ENCODE measurements at regions not wholly inside any gene's neighbourhood (a gene's known extent, or its start where the extent isn't known, plus 50 kb on each side); places are given as distances from the start of the nearest gene placed in this dataset.
A peak's percentile ranks its signal among the peaks of the same experiment; 100 is the strongest.

DNA sequence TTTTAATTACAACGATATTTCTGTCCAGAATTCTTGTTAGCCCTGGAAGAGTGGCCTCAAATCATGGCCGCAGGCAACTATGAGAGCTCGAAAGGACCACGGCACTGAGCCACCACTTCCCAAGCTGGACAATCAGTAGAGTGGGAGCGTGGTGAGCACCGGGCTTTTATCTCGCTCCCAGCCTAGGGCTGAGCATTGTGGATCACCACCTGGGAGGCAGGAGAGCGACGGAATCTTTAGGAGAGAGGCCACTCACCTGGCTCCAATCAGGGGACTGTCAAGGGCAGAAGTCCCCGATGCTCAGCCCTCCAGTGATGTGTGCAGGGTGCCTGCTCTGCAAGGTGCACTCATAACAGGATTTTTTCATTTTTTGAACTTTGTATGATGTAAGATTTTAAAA, 377.1 kb upstream of the B3GAT1 start:
- 84% methylated on average over 8 of the region's 10 CpGs for WGBS
- intact Hi-C loops (cut with DNase I), result no loop called here

DNA sequence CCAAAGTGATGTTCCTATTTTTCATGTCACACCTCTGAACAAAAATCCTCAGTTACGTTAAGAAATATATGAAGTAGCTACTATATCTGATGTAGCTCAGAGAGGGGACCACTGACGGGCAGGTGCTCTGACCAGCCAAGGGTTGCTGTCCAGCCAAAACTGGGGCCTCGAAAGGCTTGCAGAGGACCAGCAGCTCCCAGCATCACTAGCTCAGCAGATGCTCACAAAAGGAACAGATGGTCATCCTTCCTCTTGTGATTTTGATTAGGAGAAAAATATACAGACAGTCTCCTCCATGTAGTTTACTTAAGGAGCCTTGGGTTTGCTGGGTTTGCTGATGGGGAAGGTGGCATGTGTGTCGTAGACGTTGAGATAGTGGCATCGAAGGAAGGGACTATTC, 374.6 kb upstream of the B3GAT1 start:
- intact Hi-C loops (cut with DNase I), result no loop called here
- Histone ChIP-seq H3K36me3 (no peaks in the 10 kb centered on the region), H3K27me3 (no peaks in the 10 kb centered on the region), H3K9me3 (no peaks in the 10 kb centered on the region), H3K27ac (replicated peaks in 1 of 4) (no peak overlapping the region), H3K4me1 (peaks cover 0 to 22% (median 19%) of the 10 kb centered on the region in 4 donors), H3K4me3 (no peak overlapping the region)
- TF ChIP-seq POLR2AphosphoS5 (IDR thresholded peaks at IDR 0.05) (no peak), POLR2A (IDR thresholded peaks at IDR 0.05; ENCODE audit: low read depth) (no peak), EP300 (IDR thresholded peaks at IDR 0.05) (no peak)
- TF ChIP-seq, protein P1, sequence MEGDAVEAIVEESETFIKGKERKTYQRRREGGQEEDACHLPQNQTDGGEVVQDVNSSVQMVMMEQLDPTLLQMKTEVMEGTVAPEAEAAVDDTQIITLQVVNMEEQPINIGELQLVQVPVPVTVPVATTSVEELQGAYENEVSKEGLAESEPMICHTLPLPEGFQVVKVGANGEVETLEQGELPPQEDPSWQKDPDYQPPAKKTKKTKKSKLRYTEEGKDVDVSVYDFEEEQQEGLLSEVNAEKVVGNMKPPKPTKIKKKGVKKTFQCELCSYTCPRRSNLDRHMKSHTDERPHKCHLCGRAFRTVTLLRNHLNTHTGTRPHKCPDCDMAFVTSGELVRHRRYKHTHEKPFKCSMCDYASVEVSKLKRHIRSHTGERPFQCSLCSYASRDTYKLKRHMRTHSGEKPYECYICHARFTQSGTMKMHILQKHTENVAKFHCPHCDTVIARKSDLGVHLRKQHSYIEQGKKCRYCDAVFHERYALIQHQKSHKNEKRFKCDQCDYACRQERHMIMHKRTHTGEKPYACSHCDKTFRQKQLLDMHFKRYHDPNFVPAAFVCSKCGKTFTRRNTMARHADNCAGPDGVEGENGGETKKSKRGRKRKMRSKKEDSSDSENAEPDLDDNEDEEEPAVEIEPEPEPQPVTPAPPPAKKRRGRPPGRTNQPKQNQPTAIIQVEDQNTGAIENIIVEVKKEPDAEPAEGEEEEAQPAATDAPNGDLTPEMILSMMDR (IDR thresholded peaks at IDR 0.05), result no peak
- WGBS, result 93% methylated on average over 6 of the region's 6 CpGs
- DNase-seq (ENCODE audit: extremely low spot score), result peak; percentile 75

More for the DNA sequence above, 377.1 kb upstream of the B3GAT1 start:
- Histone ChIP-seq H3K4me3 (no peak overlapping the region), H3K27me3 (peaks cover 0 to 9% (median 0%) of the 10 kb centered on the region in 4 donors), H3K9me3 (no peaks in the 10 kb centered on the region), H3K36me3 (no peaks in the 10 kb centered on the region), H3K4me1 (peaks cover 0 to 4% (median 2%) of the 10 kb centered on the region in 4 donors), H3K27ac (replicated peaks in 1 of 4) (no peak overlapping the region)
- TF ChIP-seq, protein P1 (IDR thresholded peaks at IDR 0.05), result no peak
- TF ChIP-seq POLR2A (IDR thresholded peaks at IDR 0.05; ENCODE audit: low read depth), result no peak
- no peak for TF ChIP-seq POLR2AphosphoS5 (IDR thresholded peaks at IDR 0.05)
- TF ChIP-seq EP300 (IDR thresholded peaks at IDR 0.05), result no peak
- DNase-seq (ENCODE audit: extremely low spot score), result peak; percentile 68

DNA sequence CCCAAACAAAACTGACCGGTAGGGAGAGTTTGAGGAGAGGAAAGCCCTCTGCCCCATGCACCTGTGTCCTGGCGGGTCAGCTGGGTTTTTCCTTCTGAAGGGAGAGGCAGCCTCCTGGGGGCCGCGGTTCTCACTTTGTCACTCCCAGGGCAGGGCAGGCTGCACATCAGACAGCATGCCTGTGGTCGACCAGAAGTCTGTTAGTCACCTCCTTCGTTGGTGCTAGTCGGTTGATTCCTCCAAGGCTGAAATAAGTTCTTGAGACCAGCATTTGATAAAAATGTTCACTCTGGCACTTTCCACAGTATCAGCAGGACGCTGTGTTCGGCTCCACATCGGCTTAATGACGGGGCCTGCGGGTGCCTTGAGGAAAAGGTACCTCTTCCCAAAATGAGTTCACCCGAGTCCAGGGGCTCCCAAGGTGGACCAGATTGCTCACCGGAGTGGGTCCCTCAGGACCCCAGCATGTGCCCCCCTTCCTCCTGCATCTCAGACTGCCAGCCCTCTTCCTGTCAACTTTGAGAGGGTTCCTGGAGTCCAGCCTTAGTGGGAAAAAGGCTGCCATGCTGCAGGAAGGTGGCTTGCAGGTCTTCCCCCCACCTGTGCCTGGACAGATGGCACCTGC, 373.7 kb upstream of the B3GAT1 start:
- DNase-seq (ENCODE audit: extremely low spot score), result peak; percentile 55
- Histone ChIP-seq H3K27ac (replicated peaks in 1 of 4) (no peak overlapping the region), H3K4me3 (no peak overlapping the region), H3K36me3 (no peaks in the 10 kb centered on the region), H3K27me3 (no peaks in the 10 kb centered on the region), H3K4me1 (peaks cover 0 to 22% (median 19%) of the 10 kb centered on the region in 4 donors), H3K9me3 (no peaks in the 10 kb centered on the region)
- intact Hi-C loops (cut with DNase I), result no loop called here
- WGBS, result 91% methylated on average over 13 of the region's 14 CpGs
- TF ChIP-seq POLR2A (IDR thresholded peaks at IDR 0.05; ENCODE audit: low read depth), result no peak
- TF ChIP-seq, protein P1 (IDR thresholded peaks at IDR 0.05), result no peak
- no peak for TF ChIP-seq POLR2AphosphoS5 (IDR thresholded peaks at IDR 0.05)
- TF ChIP-seq EP300 (IDR thresholded peaks at IDR 0.05), result no peak

DNA sequence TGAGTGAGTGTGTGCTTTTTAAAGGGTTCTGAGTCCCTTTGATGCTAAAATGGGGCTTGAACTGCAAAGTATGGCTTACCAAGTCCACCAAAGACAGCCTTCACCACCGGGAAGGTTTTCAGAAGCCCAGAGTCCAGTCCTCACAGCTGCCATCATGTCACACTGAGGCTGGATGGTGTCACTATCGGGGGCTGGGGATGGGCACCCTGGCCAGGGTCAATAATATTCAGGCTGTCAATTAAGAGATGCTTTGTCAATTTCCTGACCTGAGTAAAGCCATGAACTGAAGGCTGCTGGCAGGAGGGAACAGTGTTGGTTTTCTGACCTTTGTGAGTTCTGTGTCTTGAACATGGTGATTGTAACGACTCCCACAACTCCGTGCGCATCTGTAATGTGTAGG, 373.0 kb upstream of the B3GAT1 start:
- peaks cover 0 to 26% (median 19%) of the 10 kb centered on the region in 4 donors for H3K4me1 ChIP-seq
- 97% methylated on average over 5 of the region's 5 CpGs for WGBS
- H3K36me3 ChIP-seq, result no peaks in the 10 kb centered on the region
- no peak overlapping the region for H3K4me3 ChIP-seq
- TF ChIP-seq POLR2AphosphoS5 (IDR thresholded peaks at IDR 0.05) (no peak), POLR2A (IDR thresholded peaks at IDR 0.05; ENCODE audit: low read depth) (no peak), EP300 (IDR thresholded peaks at IDR 0.05) (no peak)
- TF ChIP-seq, protein P1 (IDR thresholded peaks at IDR 0.05), result no peak
- H3K9me3 ChIP-seq, result no peaks in the 10 kb centered on the region
- intact Hi-C loops (cut with DNase I), result no loop called here
- no peaks in the 10 kb centered on the region for H3K27me3 ChIP-seq
- peak; percentile 60 for DNase-seq (ENCODE audit: extremely low spot score)
- no peak overlapping the region for H3K27ac ChIP-seq (replicated peaks in 1 of 4)

DNA sequence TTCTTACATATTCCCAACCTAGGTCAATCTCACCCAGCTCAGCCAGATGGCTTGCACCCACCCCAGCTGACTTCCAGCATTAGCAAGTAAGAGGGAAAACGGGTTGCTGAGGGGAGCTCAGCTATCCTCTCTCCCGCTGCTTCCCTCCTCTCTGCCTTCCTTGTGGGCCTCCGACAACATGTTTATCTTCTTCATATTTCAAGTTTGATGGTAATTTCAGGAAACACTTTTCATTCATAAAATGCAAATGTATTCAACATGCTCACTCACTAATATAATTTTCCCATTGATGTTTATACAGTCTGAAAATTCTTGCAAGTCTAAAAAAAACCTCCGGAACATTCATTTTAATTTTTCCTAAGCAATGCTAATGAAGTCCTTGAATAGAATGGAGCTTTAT, 372.5 kb upstream of the B3GAT1 start:
- H3K27me3 ChIP-seq, result no peaks in the 10 kb centered on the region
- peak; percentile 77 for DNase-seq (ENCODE audit: extremely low spot score)
- TF ChIP-seq, protein P1 (IDR thresholded peaks at IDR 0.05), result no peak
- no peak for TF ChIP-seq POLR2A (IDR thresholded peaks at IDR 0.05; ENCODE audit: low read depth)
- no peak for TF ChIP-seq EP300 (IDR thresholded peaks at IDR 0.05)
- TF ChIP-seq POLR2AphosphoS5 (IDR thresholded peaks at IDR 0.05), result no peak
- H3K27ac ChIP-seq (replicated peaks in 1 of 4), result no peak overlapping the region
- no peak overlapping the region for H3K4me3 ChIP-seq
- H3K36me3 ChIP-seq, result no peaks in the 10 kb centered on the region
- 84% methylated on average over 4 of the region's 4 CpGs for WGBS
- H3K9me3 ChIP-seq, result no peaks in the 10 kb centered on the region
- peaks cover 0 to 26% (median 19%) of the 10 kb centered on the region in 4 donors for H3K4me1 ChIP-seq
- intact Hi-C loops (cut with DNase I), result no loop called here

Data from esophagus muscularis mucosa (tissue), 4 donors.